ENCODE measurements at regions not wholly inside any gene's neighbourhood (a gene's known extent, or its start where the extent isn't known, plus 50 kb on each side); places are given as distances from the start of the nearest gene placed in this dataset.

DNA sequence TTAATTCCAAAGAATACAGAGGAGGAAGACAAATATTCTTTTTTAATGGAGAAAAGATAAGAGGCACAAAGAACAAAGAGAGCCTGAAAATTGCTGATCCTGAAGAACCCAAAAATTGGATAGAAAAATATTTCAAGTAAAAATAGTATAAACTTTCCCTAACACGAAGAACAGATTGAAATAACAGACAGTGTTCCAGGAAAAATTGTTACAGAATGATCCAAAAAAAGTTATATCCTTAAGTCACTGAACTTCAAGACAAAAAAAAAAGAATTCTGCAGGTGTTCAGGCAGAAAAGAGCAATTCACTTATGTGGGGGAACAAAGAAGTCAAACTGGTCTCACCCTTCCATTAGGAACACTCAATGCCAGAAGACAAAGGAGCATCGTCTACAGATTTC is 160.2 kb downstream of the KLF12 start:
- Histone ChIP-seq H3K27me3 (ENCODE audit: control insufficient read depth, insufficient read depth, low read length) (no peaks in the 10 kb centered on the region), H3K4me1 (ENCODE audit: control insufficient read depth, insufficient read depth, low read length) (no peaks in the 10 kb centered on the region), H3K9me3 (ENCODE audit: control insufficient read depth, low read length) (no peaks in the 10 kb centered on the region), H3K4me3 (ENCODE audit: low read length) (no peak overlapping the region), H3K9ac (ENCODE audit: low read length) (no peak overlapping the region), H3K36me3 (ENCODE audit: control insufficient read depth, insufficient read depth, low read length) (no peaks in the 10 kb centered on the region)

- H3K9me3 ChIP-seq (ENCODE audit: control insufficient read depth, low read length): no peaks in the 10 kb centered on the region
- H3K36me3 ChIP-seq (ENCODE audit: control insufficient read depth, insufficient read depth, low read length): no peaks in the 10 kb centered on the region
- H3K4me3 ChIP-seq (ENCODE audit: low read length): no peak overlapping the region
- no peak overlapping the region for H3K9ac ChIP-seq (ENCODE audit: low read length)
- no peaks in the 10 kb centered on the region for H3K27me3 ChIP-seq (ENCODE audit: control insufficient read depth, insufficient read depth, low read length)
- H3K4me1 ChIP-seq (ENCODE audit: control insufficient read depth, insufficient read depth, low read length): no peaks in the 10 kb centered on the region
Observed at GRCh38 chr13:73973156-73973555, 161.0 kb downstream of the KLF12 start.

DNA sequence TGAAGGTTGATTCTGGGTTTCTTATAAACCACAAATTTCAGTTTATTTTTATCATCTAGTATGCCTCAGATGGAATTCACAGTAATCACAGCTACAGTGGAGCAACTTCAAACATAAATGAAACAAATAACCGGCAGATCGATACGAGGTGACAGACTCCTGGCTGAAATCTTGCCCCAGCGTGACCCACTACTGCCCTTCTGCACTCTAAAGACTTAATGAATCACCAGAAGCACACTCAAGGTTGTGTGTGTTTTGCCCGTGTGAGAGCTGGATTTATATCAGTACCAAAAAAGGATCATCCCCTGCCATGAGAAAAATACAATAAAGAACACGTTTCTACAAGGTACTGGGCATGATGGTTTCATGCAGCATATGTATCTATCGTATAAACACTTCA is 161.7 kb downstream of the KLF12 start:
- Histone ChIP-seq H3K9me3 (ENCODE audit: control insufficient read depth, low read length) (no peaks in the 10 kb centered on the region), H3K27me3 (ENCODE audit: control insufficient read depth, insufficient read depth, low read length) (no peaks in the 10 kb centered on the region), H3K36me3 (ENCODE audit: control insufficient read depth, insufficient read depth, low read length) (no peaks in the 10 kb centered on the region), H3K4me1 (ENCODE audit: control insufficient read depth, insufficient read depth, low read length) (no peaks in the 10 kb centered on the region), H3K4me3 (ENCODE audit: low read length) (no peak overlapping the region), H3K9ac (ENCODE audit: low read length) (no peak overlapping the region)

- Histone ChIP-seq H3K27me3 (ENCODE audit: control insufficient read depth, insufficient read depth, low read length) (no peaks in the 10 kb centered on the region), H3K36me3 (ENCODE audit: control insufficient read depth, insufficient read depth, low read length) (no peaks in the 10 kb centered on the region), H3K9me3 (ENCODE audit: control insufficient read depth, low read length) (no peaks in the 10 kb centered on the region), H3K4me1 (ENCODE audit: control insufficient read depth, insufficient read depth, low read length) (no peaks in the 10 kb centered on the region), H3K9ac (ENCODE audit: low read length) (no peak overlapping the region), H3K4me3 (ENCODE audit: low read length) (no peak overlapping the region)
Observed at GRCh38 chr13:73971481-73971880, 162.7 kb downstream of the KLF12 start.

GRCh38 chr13:73970421-73971055 is 163.7 kb downstream of the KLF12 start:
- Histone ChIP-seq H3K9me3 (ENCODE audit: control insufficient read depth, low read length) (no peaks in the 10 kb centered on the region), H3K4me3 (ENCODE audit: low read length) (no peak overlapping the region), H3K4me1 (ENCODE audit: control insufficient read depth, insufficient read depth, low read length) (no peaks in the 10 kb centered on the region)

DNA sequence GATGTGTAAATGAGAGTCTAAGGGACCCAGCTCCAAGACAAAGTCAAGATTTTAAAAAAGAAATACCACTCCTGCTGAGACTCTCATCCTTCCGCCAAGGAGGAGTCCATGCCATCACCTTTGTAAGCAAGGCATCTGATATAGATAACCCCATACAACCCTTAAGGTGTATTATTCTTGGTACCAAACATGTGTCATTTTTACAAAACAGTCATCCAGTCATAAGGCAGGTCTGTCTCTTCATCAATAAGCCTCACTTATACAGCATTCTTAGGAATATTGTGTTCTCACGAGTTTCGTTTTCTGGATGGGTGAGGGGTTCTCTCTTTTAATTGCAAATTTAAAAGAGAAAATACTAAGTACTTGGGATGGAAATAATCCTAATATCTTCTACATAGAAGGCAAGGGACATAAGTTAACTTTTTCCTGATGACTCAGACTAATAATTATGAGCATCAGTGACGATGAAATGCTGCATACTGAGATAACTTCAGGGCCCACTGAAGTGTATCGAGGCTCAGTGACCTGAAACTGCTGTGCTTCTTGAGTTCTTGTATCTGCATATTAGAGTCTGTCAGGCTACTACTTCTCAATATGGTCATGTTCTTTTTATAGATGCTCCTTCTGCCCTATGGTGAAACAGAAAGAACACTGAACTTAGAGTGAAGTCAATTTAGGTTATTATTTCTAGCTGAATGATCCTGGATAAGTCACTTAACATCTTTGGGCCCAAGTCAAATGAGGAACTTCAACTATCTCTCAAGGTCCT is 166.6 kb downstream of the KLF12 start:
- no peaks in the 10 kb centered on the region for H3K4me1 ChIP-seq (ENCODE audit: control insufficient read depth, insufficient read depth, low read length)
- H3K27me3 ChIP-seq (ENCODE audit: control insufficient read depth, insufficient read depth, low read length): no peaks in the 10 kb centered on the region
- H3K4me3 ChIP-seq (ENCODE audit: low read length): no peak overlapping the region
- H3K36me3 ChIP-seq (ENCODE audit: control insufficient read depth, insufficient read depth, low read length): no peaks in the 10 kb centered on the region
- H3K9me3 ChIP-seq (ENCODE audit: control insufficient read depth, low read length): no peaks in the 10 kb centered on the region
- H3K9ac ChIP-seq (ENCODE audit: low read length): no peak overlapping the region

More at GRCh38 chr13:73970421-73971055, 163.7 kb downstream of the KLF12 start:
- Histone ChIP-seq H3K27me3 (ENCODE audit: control insufficient read depth, insufficient read depth, low read length) (no peaks in the 10 kb centered on the region), H3K36me3 (ENCODE audit: control insufficient read depth, insufficient read depth, low read length) (no peaks in the 10 kb centered on the region), H3K9ac (ENCODE audit: low read length) (no peak overlapping the region)

- H3K4me1 ChIP-seq (ENCODE audit: control insufficient read depth, insufficient read depth, low read length): no peaks in the 10 kb centered on the region
- peaks cover 1% of the 10 kb centered on the region for H3K36me3 ChIP-seq (ENCODE audit: control insufficient read depth, insufficient read depth, low read length)
- H3K9ac ChIP-seq (ENCODE audit: low read length): no peak overlapping the region
- H3K27me3 ChIP-seq (ENCODE audit: control insufficient read depth, insufficient read depth, low read length): no peaks in the 10 kb centered on the region
- H3K4me3 ChIP-seq (ENCODE audit: low read length): no peak overlapping the region
- no peaks in the 10 kb centered on the region for H3K9me3 ChIP-seq (ENCODE audit: control insufficient read depth, low read length)
Observed at GRCh38 chr13:73966331-73966730, 167.9 kb downstream of the KLF12 start.

DNA sequence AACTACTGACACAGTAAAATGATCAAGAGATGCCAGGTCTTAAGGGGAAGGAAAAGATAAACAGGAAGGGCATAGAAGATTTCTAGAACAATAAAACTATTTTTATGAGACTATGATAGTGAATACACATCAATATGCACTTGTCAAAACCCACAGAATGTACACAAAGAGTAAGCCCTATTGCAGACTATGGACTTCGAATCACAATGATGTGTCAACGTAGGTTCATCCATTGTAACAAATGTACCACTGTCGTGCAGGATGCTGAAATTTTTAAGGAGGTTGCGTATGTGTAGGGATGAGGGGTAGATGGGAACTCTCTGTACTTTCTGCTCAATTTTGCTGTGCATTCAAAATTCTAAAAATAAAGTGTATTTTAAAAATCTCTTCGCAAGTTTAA is 171.9 kb downstream of the KLF12 start:
- no peak overlapping the region for H3K4me3 ChIP-seq (ENCODE audit: low read length)
- H3K9me3 ChIP-seq (ENCODE audit: control insufficient read depth, low read length): no peaks in the 10 kb centered on the region
- H3K9ac ChIP-seq (ENCODE audit: low read length): no peak overlapping the region
- H3K4me1 ChIP-seq (ENCODE audit: control insufficient read depth, insufficient read depth, low read length): no peaks in the 10 kb centered on the region
- peaks cover 3% of the 10 kb centered on the region for H3K36me3 ChIP-seq (ENCODE audit: control insufficient read depth, insufficient read depth, low read length)
- no peaks in the 10 kb centered on the region for H3K27me3 ChIP-seq (ENCODE audit: control insufficient read depth, insufficient read depth, low read length)

GRCh38 chr13:73961181-73961580 is 173.0 kb downstream of the KLF12 start:
- Histone ChIP-seq H3K9me3 (ENCODE audit: control insufficient read depth, low read length) (no peaks in the 10 kb centered on the region), H3K4me1 (ENCODE audit: control insufficient read depth, insufficient read depth, low read length) (no peaks in the 10 kb centered on the region), H3K9ac (ENCODE audit: low read length) (no peak overlapping the region), H3K27me3 (ENCODE audit: control insufficient read depth, insufficient read depth, low read length) (no peaks in the 10 kb centered on the region), H3K4me3 (ENCODE audit: low read length) (no peak overlapping the region), H3K36me3 (ENCODE audit: control insufficient read depth, insufficient read depth, low read length) (peaks cover 3% of the 10 kb centered on the region)

GRCh38 chr13:73960474-73960873 is 173.7 kb downstream of the KLF12 start:
- Histone ChIP-seq H3K9ac (ENCODE audit: low read length) (no peak overlapping the region), H3K36me3 (ENCODE audit: control insufficient read depth, insufficient read depth, low read length) (peaks cover 3% of the 10 kb centered on the region), H3K9me3 (ENCODE audit: control insufficient read depth, low read length) (no peaks in the 10 kb centered on the region), H3K27me3 (ENCODE audit: control insufficient read depth, insufficient read depth, low read length) (no peaks in the 10 kb centered on the region), H3K4me3 (ENCODE audit: low read length) (no peak overlapping the region), H3K4me1 (ENCODE audit: control insufficient read depth, insufficient read depth, low read length) (no peaks in the 10 kb centered on the region)

- H3K4me3 ChIP-seq (ENCODE audit: low read length): no peak overlapping the region
- no peaks in the 10 kb centered on the region for H3K4me1 ChIP-seq (ENCODE audit: control insufficient read depth, insufficient read depth, low read length)
- H3K36me3 ChIP-seq (ENCODE audit: control insufficient read depth, insufficient read depth, low read length): peaks cover 3% of the 10 kb centered on the region
- no peak overlapping the region for H3K9ac ChIP-seq (ENCODE audit: low read length)
- H3K9me3 ChIP-seq (ENCODE audit: control insufficient read depth, low read length): no peaks in the 10 kb centered on the region
- H3K27me3 ChIP-seq (ENCODE audit: control insufficient read depth, insufficient read depth, low read length): no peaks in the 10 kb centered on the region
Observed at GRCh38 chr13:73958657-73959397, 175.4 kb downstream of the KLF12 start.

GRCh38 chr13:73957889-73958288 is 176.3 kb downstream of the KLF12 start:
- Histone ChIP-seq H3K4me1 (ENCODE audit: control insufficient read depth, insufficient read depth, low read length) (no peaks in the 10 kb centered on the region), H3K9ac (ENCODE audit: low read length) (no peak overlapping the region), H3K36me3 (ENCODE audit: control insufficient read depth, insufficient read depth, low read length) (peaks cover 3% of the 10 kb centered on the region), H3K27me3 (ENCODE audit: control insufficient read depth, insufficient read depth, low read length) (no peaks in the 10 kb centered on the region), H3K4me3 (ENCODE audit: low read length) (no peak overlapping the region), H3K9me3 (ENCODE audit: control insufficient read depth, low read length) (no peaks in the 10 kb centered on the region)
